WERI-Rb-1 (cell line): ENCODE measurements at regions not wholly inside any gene's neighbourhood (a gene's known extent, or its start where the extent isn't known, plus 50 kb on each side); places are given as distances from the start of the nearest gene placed in this dataset.

Experiments used
- DNase-seq: peaks from one replicate; pipeline ENCODE4 v3.0.0-alpha.2; 2020
- H3K27ac ChIP-seq: fragments of 250-450 bp; sonication (Bioruptor Pico); 2 replicates; pipeline ENCODE4 v1.5.1; 2020; ENCODE audit warnings: mild to moderate bottlenecking, moderate library complexity
- H3K27me3 ChIP-seq: fragments of 250-450 bp; sonication (Bioruptor Pico); 2 replicates; pipeline ENCODE4 v1.5.1; 2021; ENCODE audit warnings: mild to moderate bottlenecking, low read depth, moderate library complexity; ENCODE audit not compliant: insufficient read depth, severe bottlenecking
- H3K36me3 ChIP-seq: fragments of 250-450 bp; sonication (Bioruptor Pico); 2 replicates; pipeline ENCODE4 v1.5.1; 2020; ENCODE audit warnings: mild to moderate bottlenecking, moderate library complexity
- H3K4me3 ChIP-seq: 2 replicates; pipeline ENCODE4 v1.5.1; 2011; ENCODE audit warnings: low read depth, mild to moderate bottlenecking, control low read depth, low read length
- H3K9me3 ChIP-seq: fragments of 250-450 bp; sonication (Bioruptor Pico); 2 replicates; pipeline ENCODE4 v1.5.1; 2021; ENCODE audit warnings: mild to moderate bottlenecking, moderate library complexity; ENCODE audit not compliant: severe bottlenecking
- TF ChIP-seq, protein P1 (sequence below): IDR thresholded peaks from 2 replicates; pipeline ENCODE4 v1.5.1; 2011; ENCODE audit warnings: low read depth, mild to moderate bottlenecking, control low read depth, inconsistent platforms, low read length

DNA sequence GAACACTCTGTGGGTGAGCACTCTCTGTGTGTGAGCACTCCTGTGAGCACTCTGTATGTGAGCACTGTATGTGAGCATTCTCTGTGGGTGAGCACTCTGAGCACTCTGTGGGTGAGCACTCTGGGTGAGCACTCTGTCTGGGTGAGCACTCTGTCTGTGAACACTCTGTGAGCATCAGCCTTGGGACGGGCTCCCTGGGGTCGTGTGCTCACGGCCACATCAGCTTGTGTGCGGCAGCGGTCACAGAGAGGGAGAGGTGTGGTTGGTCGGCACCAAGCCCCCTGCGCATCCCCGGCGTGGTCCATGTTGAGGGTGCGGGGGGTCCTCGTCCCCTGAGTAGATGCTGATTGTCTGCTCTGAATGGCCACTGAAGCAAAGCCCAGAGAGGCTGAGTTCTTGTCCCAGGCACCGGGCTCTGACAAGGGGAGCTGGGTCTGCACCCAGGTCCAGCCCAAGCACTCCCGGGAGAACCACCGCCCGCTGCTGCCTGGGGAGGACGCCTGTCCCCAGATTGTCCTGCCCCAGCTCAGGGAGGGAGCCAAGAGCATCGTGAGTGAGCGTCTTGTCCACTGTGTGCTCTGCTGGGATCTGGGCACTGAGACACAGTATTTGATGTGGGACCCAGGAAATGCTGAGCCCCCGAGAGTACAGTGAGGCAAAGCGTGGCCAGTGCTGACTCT lies 143.7 kb downstream of the DNAJB6 start:
- Histone ChIP-seq H3K4me3 (no peak overlapping the region), H3K36me3 (no peaks in the 10 kb centered on the region), H3K9me3 (no peaks in the 10 kb centered on the region), H3K27me3 (no peaks in the 10 kb centered on the region), H3K27ac (no peak overlapping the region)
- DNase-seq: no peak
- TF ChIP-seq, protein P1, sequence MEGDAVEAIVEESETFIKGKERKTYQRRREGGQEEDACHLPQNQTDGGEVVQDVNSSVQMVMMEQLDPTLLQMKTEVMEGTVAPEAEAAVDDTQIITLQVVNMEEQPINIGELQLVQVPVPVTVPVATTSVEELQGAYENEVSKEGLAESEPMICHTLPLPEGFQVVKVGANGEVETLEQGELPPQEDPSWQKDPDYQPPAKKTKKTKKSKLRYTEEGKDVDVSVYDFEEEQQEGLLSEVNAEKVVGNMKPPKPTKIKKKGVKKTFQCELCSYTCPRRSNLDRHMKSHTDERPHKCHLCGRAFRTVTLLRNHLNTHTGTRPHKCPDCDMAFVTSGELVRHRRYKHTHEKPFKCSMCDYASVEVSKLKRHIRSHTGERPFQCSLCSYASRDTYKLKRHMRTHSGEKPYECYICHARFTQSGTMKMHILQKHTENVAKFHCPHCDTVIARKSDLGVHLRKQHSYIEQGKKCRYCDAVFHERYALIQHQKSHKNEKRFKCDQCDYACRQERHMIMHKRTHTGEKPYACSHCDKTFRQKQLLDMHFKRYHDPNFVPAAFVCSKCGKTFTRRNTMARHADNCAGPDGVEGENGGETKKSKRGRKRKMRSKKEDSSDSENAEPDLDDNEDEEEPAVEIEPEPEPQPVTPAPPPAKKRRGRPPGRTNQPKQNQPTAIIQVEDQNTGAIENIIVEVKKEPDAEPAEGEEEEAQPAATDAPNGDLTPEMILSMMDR: no peak

DNA sequence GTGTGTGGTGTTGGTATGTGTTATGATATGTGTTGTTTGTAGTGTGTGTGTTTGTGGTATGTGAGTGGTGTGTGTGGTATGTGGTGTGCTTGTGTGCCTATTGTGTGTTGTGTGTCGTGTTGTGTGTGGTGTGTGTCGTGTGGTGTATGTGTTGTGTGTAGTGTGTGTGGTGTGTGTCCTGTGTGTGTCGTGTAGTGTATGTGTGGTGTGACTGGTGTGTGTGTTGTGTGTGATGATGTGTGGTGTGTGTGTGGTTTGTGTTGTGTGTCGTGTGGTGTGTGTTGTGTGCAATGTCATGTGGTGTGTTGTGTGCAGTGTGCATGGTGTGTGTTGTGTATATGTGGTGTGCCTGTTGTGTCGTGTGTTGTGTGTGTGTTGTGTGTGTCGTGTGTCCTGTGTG lies 144.6 kb downstream of the DNAJB6 start:
- no peaks in the 10 kb centered on the region for H3K36me3 ChIP-seq
- no peaks in the 10 kb centered on the region for H3K27me3 ChIP-seq
- no peak overlapping the region for H3K27ac ChIP-seq
- TF ChIP-seq, protein P1: no peak
- H3K9me3 ChIP-seq: no peaks in the 10 kb centered on the region
- DNase-seq: no peak
- no peak overlapping the region for H3K4me3 ChIP-seq

DNA sequence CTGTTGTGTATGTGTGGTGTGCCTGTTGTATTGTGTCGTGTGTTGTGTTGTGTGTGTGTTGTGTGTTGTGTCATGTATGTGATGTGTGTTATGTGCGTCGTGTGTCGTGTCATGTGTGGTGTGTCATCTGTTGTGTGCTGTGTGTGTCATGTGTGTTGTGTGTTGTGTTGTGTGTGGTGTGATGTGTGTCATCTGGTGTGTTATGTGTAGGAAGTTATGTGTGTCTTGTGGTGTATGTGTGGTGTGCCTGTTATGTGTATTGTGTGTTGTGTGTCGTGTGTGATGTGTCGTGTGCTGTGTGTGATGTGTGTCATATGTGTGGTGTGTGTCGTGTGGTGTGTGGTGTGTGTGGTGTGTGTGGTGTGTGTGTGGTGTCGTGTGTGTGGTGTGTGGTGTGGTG lies 145.2 kb downstream of the DNAJB6 start:
- Histone ChIP-seq H3K27ac (no peak overlapping the region), H3K36me3 (no peaks in the 10 kb centered on the region), H3K9me3 (no peaks in the 10 kb centered on the region), H3K4me3 (no peak overlapping the region), H3K27me3 (no peaks in the 10 kb centered on the region)
- DNase-seq: no peak
- TF ChIP-seq, protein P1: no peak

DNA sequence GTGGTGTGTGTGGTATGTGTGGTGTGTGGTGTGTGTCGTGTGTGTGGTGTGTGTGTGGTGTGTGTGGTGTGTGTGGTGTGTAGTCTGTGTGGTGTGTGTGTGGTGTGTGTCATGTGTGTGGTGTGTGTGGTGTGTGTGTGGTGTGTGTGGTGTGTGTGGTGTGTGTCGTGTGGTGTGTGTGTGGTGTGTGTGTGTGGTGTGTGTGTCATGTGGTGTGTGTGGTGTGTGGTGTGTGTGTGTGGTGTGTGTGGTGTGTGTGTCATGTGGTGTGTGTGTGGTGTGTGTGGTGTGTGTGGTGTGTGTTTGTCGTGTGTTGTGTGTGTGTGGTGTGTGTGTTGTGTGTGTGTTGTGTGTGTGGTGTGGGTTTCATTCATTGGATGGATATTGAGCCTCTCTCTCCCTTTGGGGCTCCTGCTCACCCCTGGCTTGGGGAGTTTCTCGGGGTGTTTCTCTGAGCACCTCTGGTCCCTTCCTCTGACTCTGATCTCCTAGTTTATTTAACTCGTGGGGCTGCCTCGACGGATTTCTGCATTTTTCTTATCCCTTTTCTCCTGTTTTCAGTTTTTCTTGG lies 145.8 kb downstream of the DNAJB6 start:
- TF ChIP-seq, protein P1: no peak

DNA sequence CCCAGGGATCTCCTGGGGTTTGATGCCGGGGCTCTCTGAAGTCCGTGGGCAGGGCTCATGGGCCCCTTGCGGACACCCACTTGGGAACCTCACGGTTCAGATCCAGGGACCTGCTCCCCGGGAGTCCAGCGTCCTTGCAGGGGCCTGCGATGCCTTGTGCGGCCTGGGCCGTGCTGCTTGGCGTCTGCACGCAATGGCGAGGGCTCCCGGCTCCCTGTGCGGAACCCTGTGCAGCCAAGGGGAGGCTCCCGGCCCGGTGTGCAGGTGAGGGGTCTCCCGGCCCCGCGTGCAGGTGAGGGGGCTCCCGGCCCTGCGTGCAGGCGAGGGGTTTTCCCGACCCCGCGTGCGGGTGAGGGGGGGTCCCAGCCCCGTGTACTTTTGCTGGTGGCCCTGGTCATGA lies 146.7 kb downstream of the DNAJB6 start:
- no peak for DNase-seq
- Histone ChIP-seq H3K9me3 (no peaks in the 10 kb centered on the region), H3K4me3 (no peak overlapping the region), H3K27me3 (no peaks in the 10 kb centered on the region), H3K27ac (no peak overlapping the region), H3K36me3 (no peaks in the 10 kb centered on the region)
- TF ChIP-seq, protein P1: no peak

More for the DNA sequence above, 145.8 kb downstream of the DNAJB6 start:
- no peaks in the 10 kb centered on the region for H3K9me3 ChIP-seq
- no peak for DNase-seq
- H3K27ac ChIP-seq: no peak overlapping the region
- H3K36me3 ChIP-seq: no peaks in the 10 kb centered on the region
- H3K4me3 ChIP-seq: no peak overlapping the region
- H3K27me3 ChIP-seq: no peaks in the 10 kb centered on the region
